Mucosa of descending colon (tissue), 3 donors: ENCODE measurements at regions not wholly inside any gene's neighbourhood (a gene's known extent, or its start where the extent isn't known, plus 50 kb on each side); places are given as distances from the start of the nearest gene placed in this dataset.
A peak's percentile ranks its signal among the peaks of the same experiment; 100 is the strongest.

Experiments
- ATAC-seq: fragments of 200-7000 bp; cut with Tn5 transposase; one replicate; pipeline ENCODE4 v1.9.1; 2020; ENCODE audit warnings: mild to moderate bottlenecking, moderate library complexity
- DNase-seq, 3 donors: peaks; one replicate each; pipeline ENCODE4 v3.0.0-alpha.2; 2020
- H3K36me3 ChIP-seq: fragments of 200-600 bp; one replicate; pipeline ENCODE4 v1.8.0; 2021; ENCODE audit warnings: low read depth, mild to moderate bottlenecking
- H3K4me1 ChIP-seq: fragments of 200-600 bp; one replicate; pipeline ENCODE4 v1.8.0; 2021; ENCODE audit warnings: low read depth, mild to moderate bottlenecking
- H3K4me3 ChIP-seq: fragments of 200-600 bp; one replicate; pipeline ENCODE4 v1.8.0; 2021; ENCODE audit warnings: mild to moderate bottlenecking
- H3K9me3 ChIP-seq: fragments of 200-600 bp; one replicate; pipeline ENCODE4 v1.8.0; 2021; ENCODE audit warnings: mild to moderate bottlenecking
- CTCF ChIP-seq: fragments of 200-600 bp; IDR thresholded peaks from one replicate; pipeline ENCODE4 v1.8.0; 2022; ENCODE audit warnings: antibody characterized with exemption, mild to moderate bottlenecking
- intact Hi-C, 2 donors: fragments of 100-400 bp; cut with DNase I in 1 of 2; cut with micrococcal nuclease in 1 of 2; formaldehyde crosslinking; loops; one replicate each; pipeline versions ENCODE4 v1.11.0 to v1.11.1; 2022; cut with DNase I, micrococcal nuclease
- donor health status: DM: no; HTN: no; CAD: no; lungs with moderate emphysema.
- donor health status: DM: no; HTN: no; CAD: no.
- donor health status: DM: no; HTN: yes; CAD: no.

DNA sequence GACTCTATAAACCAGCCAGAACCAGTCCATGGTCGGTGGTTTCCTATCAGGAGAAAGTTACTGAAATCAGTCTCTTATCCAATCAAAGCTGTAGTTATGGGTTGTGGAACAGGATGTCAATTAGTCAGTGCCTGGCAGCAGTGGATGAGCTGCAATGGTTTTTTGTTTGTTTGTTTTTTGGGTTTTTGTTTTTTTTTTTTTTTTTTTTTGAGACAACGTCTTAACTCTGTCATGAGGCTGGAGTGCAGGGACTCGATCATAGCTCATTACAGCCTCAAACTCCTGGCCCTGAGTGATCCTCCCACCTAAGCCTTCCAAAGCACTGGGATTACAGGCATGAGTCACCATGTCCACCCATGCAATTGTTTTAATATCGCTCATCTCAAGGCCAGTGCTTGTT is 113.3 kb upstream of the CAND1 start:
- no peaks in the 10 kb centered on the region for H3K36me3 ChIP-seq
- DNase-seq (no peak), ATAC-seq (no peak)
- no peak for TF ChIP-seq CTCF
- H3K4me1 ChIP-seq = no peaks in the 10 kb centered on the region
- H3K4me3 ChIP-seq = no peak overlapping the region
- intact Hi-C loops = no loop called here
- no peaks in the 10 kb centered on the region for H3K9me3 ChIP-seq

- peak; percentile 60 for ATAC-seq
These were observed 107.7 kb upstream of the CAND1 start for GRCh38 chr12:67161322-67161918.

GRCh38 chr12:67173258-67173657 is 95.9 kb upstream of the CAND1 start:
- no peaks in the 10 kb centered on the region for H3K9me3 ChIP-seq
- no peak overlapping the region for H3K4me3 ChIP-seq
- intact Hi-C loops = no loop called here
- ATAC-seq (no peak), DNase-seq (no peak)
- H3K36me3 ChIP-seq = no peaks in the 10 kb centered on the region
- TF ChIP-seq CTCF = no peak
- H3K4me1 ChIP-seq = no peaks in the 10 kb centered on the region

More at GRCh38 chr12:67161322-67161918, 107.7 kb upstream of the CAND1 start:
- Histone ChIP-seq H3K4me3 (no peak overlapping the region), H3K9me3 (no peaks in the 10 kb centered on the region), H3K36me3 (no peaks in the 10 kb centered on the region), H3K4me1 (no peaks in the 10 kb centered on the region)
- peak in 1 of 3 donors; percentile 63 for DNase-seq
- peak; percentile 43 for TF ChIP-seq CTCF
- intact Hi-C loops = no loop called here

DNA sequence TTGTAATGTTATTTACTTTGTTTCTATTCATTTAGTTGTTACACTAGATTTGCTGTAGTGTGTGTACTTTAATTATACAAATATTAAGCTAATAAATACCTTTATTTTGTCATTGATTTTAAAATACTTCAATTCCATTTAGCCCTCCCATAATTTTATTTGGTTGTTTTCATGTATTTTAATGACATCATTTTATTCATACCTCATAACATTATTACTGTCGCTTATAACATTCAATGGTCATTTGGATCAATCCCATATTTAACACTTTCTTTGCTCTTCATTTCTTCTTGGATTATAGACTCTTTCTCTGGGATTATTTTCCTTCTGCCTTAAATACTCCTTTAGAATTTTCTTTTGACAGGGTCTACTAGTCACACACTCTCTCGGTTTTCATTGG is 86.6 kb upstream of the CAND1 start:
- ATAC-seq (no peak), DNase-seq (no peak)
- H3K36me3 ChIP-seq = no peaks in the 10 kb centered on the region
- TF ChIP-seq CTCF = no peak
- H3K4me3 ChIP-seq = no peak overlapping the region
- intact Hi-C loops = no loop called here
- no peaks in the 10 kb centered on the region for H3K4me1 ChIP-seq
- H3K9me3 ChIP-seq = no peaks in the 10 kb centered on the region

DNA sequence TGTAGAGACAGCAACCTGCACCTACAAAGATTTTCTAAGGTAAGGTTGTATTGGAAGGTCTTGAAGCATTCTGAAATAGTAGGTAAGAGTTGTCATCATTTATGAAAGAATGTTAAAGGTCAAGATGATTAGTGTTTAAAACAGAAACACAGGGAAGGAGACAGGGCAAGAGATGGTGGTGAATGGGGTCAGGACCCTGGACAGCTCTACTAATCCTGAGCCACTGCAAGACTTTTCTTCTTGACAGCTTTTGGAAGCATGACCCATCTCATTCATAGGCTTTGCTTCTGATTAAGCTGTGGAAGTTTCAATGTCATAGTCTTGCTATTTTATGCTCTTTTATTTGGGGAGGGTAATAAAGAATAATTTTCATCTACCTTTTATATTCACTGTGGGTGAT is 75.5 kb upstream of the CAND1 start:
- Histone ChIP-seq H3K4me3 (no peak overlapping the region), H3K9me3 (no peaks in the 10 kb centered on the region), H3K4me1 (no peaks in the 10 kb centered on the region), H3K36me3 (no peaks in the 10 kb centered on the region)
- peak in 1 of 3 donors; percentile 24 for DNase-seq
- intact Hi-C loops = no loop called here
- ATAC-seq = no peak
- TF ChIP-seq CTCF = no peak

DNA sequence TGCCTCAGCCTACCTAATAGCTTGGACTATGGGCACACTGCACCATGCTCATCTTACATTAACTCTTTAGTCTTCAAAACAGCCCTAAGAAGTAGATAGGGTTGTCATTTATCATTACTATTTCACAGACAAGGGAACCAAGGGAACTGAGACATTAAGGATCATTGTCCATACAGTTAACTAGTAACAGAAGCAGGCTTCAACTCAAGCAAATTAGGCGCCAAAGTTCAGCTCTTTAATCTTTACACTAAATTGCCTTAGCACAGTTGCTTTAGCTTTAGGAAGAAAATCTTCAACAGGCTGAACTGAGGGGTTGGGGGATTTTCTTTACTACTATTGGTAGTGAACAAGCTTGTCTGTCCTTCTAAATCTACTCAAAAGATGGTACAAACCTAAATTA is 68.8 kb upstream of the CAND1 start:
- intact Hi-C loops = no loop called here
- Histone ChIP-seq H3K4me1 (no peaks in the 10 kb centered on the region), H3K4me3 (no peak overlapping the region), H3K36me3 (no peaks in the 10 kb centered on the region), H3K9me3 (no peaks in the 10 kb centered on the region)
- TF ChIP-seq CTCF = no peak
- no peak for ATAC-seq
- no peak for DNase-seq
